ENCODE measurements at regions not wholly inside any gene's neighbourhood (a gene's known extent, or its start where the extent isn't known, plus 50 kb on each side); places are given as distances from the start of the nearest gene placed in this dataset.

- TF ChIP-seq PRMT5 (CRISPR knock-in tag; IDR thresholded peaks at IDR 0.05) (no peak), ERF (CRISPR knock-in tag; IDR thresholded peaks at IDR 0.05) (peak; percentile 85), THAP12 (CRISPR knock-in tag; IDR thresholded peaks at IDR 0.05) (no peak), PHF21A (IDR thresholded peaks at IDR 0.05; ENCODE audit: borderline replicate concordance, low read depth) (no peak), GTF3C2 (IDR thresholded peaks at IDR 0.05; ENCODE audit: borderline replicate concordance, extremely low read depth, insufficient read length) (no peak), ZKSCAN3 (CRISPR knock-in tag; IDR thresholded peaks at IDR 0.05) (peak; percentile 14; the same call in 1 of the 2 replicates), ZNF583 (CRISPR knock-in tag; IDR thresholded peaks at IDR 0.05) (peak; percentile 43; the same call in 1 of the 2 replicates), MEF2D (tag; conservative IDR thresholded peaks at IDR 0.05; ENCODE audit: low read depth) (peak; percentile 70; the same call in 1 of the 2 replicates), ZNF609 (CRISPR knock-in tag; IDR thresholded peaks at IDR 0.05; ENCODE audit: borderline replicate concordance) (no peak), ATF4 (CRISPR knock-in tag; IDR thresholded peaks at IDR 0.05) (no peak), ESRRB (CRISPR knock-in tag; IDR thresholded peaks at IDR 0.05; ENCODE audit: borderline replicate concordance) (no peak), NR2C2 (CRISPR knock-in tag; IDR thresholded peaks at IDR 0.05) (no peak), NR2C2 (tag; IDR thresholded peaks at IDR 0.05) (peak; percentile 53), CSDE1 (IDR thresholded peaks at IDR 0.05) (no peak), E2F3 (CRISPR knock-in tag; IDR thresholded peaks at IDR 0.05) (peak; percentile 71; the same call in 1 of the 2 replicates), ZNF239 (CRISPR knock-in tag; IDR thresholded peaks at IDR 0.05) (peak; percentile 80), SRF (CRISPR knock-in tag; IDR thresholded peaks at IDR 0.05) (no peak)
Measured at GRCh38 chr12:115204957-115205754, 521.2 kb upstream of the TBX3 start (continued).

All from K562 (cell line).